NOMO-1 (cell line): ENCODE measurements at regions not wholly inside any gene's neighbourhood (a gene's known extent, or its start where the extent isn't known, plus 50 kb on each side); places are given as distances from the start of the nearest gene placed in this dataset.

Source experiments
- DNase-seq, 2 experiments: peaks; one replicate each; lab custom pipeline; 2025; ENCODE audit not compliant: unreplicated experiment in 2 of 2; lab: John Stamatoyannopoulos, UW

DNA sequence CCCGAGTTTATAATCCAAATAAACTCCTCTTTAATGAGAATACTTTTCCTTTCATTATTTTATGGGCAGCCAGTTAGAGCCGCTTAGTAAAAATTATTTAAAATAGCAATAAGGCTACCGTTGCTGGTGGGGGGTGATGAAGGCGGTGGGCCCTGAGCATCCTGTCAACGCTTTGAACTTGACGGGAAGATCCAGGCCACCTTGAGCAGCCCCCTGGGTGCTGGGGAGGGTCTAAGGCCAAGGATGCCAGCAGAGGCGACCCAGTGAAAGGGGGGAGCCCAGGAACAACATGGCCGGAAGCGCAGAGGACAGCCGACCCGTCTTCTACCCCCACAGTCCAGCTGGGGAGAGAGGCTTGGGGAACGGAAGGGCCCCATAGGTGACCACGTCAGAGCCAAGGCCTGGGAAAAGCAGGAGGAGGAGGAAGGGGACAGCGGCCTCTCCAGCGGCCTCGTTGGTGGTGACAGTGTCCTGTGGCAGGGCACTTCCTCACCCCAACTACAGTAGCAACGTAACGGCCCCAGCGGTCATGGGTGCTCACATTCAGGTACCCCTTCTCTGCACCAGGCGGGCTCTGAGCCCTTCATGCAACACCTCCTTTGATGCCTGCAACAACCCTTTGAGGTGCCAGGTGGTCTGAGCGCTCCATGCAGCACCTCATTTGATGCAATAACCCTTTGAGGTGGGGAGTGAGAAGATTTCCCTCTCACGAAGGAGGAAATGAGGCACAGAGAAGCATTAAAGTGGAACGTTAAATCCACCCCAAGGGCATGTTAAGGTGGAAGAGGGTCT lies 695.3 kb downstream of the TBC1D22A start:
- DNase-seq: no peak

DNA sequence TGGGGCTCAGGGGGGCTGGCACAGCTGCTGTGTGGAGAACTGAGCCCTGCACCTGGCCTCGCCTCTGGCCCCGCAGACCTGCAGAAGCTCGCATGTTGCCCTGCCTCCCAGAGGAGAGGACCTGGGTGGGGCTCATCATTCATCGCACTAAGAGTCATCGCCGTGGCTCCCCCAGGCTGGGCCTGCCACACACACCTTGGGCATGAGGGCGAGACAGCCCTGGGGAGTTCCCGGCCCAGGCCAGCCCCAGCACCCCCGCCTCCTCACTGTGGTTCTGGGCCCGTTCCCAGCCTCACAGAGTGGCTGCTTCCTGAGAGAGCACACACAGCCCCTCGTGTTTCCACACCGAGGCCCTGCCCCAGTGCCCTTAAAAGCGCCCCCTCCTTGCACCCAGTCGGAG lies 694.6 kb downstream of the TBC1D22A start:
- no peak for DNase-seq

DNA sequence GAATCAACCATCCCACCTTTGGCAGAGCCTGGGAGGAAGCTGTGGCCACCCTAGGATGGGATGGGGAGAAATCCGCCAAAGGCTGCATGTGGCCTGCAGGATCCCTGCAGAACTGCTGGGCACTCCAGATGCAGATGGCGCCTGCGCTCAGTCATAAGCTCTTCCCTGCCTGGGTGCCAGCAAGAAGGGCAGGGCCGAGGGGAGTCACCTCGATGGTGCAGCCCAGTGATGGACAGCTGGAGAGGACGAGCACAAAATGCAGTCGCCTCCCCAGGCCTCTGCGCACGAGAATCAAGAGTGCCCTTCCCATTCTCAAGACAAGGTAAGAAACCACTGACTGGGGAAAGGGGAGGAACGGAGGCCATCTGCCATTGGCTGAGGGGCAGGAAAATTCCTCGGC lies 693.6 kb downstream of the TBC1D22A start:
- DNase-seq: no peak

DNA sequence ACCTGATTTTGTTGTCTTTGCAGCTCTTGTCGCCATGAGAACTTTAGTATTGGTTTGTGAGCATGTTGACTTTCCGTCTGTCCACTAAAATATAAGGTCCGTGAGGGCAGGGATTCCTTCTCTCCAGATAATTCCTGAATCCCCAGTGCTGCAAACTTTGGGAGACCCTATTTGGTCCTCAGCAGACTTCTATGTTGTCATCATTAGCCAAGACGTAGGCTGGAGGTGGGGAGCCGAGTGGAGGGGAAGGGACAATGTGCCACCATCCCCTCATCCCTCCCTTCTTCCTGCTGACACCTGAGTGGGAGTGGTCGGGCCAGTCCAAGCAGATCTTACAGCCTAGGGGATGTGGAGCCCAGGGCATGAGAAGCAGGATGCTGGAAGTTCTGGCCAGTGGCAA lies 690.6 kb downstream of the TBC1D22A start:
- DNase-seq: no peak

DNA sequence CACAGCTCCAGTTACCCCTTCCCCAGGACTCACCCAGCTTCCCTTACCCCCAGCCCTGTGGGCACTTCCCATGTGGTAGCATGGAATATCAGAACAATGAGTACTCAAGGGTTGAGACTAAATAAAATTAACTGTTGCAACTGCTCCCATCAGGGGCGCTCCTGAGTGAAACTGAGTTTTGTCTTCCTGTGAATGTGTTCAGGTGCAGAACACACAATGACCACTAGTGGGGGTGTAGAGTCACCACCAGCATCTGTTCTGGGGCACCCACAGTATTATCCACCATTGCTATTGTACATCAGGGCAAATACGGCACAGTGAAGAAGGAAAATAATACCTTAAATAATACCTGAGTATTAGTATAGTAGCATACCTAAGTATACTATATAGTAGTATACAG lies 689.7 kb downstream of the TBC1D22A start:
- no peak for DNase-seq

DNA sequence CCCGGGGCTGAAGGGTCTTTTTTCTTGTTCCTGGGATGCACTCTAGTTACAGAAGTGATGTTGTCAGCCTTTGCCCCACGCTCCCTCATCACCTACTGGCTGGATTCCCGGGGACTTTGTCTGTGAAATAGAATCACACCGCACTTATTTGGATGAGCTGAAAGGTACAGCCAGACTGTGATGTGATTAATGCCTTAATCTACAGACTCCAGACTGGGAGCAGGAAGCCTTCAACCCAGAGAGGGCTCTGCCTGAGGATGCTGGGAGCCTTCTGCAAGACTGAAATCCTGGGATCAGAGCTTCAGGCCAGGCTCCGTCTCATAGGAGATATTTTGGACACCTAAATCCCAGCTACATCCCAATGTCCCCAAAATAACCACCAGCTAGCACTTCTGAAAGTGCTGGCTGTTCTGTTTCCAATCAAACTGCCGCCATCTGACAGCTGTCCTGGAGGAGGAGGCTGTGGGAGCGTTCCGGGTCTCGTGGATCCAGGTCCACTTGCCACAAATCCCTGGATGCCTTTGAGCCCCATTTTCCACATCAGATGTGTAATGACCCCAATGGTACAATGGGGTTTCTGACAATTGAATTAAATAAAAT lies 688.5 kb downstream of the TBC1D22A start:
- DNase-seq: no peak

DNA sequence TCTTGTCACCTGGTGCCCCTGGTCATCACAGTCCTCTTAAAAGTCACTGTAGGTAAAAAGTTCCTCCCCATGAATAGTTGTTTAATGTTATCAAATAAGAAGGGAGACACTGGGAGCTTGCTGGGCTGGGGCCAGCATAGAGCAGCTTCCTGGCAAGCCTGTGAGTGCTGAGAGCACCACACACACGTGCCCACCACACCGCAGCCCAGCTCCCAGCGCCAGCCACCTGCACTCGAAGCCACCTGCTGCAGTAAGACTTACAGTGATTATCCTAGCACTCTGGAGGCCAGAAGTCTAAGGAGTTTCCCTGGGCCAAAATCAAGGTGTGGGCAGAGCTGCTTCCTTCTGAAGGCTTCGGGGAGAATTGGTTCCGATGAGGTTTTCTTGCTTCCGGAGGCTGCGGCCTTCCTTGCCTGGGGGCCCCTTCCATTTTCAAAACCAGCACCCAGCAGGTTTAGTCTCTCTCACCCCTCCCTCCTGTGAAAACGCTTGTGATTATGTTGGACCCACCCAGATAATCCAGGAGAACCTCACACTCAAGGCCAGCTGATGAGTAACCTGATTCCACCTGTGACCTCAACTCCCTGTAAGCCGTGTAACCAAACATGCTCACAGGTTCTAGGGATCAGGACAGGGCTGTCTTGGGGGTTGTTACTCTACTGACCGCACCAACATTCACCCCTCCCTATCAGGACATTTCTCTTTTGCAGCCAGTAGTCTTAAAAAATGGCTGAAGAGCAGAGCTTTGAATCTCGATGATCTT lies 687.2 kb downstream of the TBC1D22A start:
- no peak for DNase-seq

DNA sequence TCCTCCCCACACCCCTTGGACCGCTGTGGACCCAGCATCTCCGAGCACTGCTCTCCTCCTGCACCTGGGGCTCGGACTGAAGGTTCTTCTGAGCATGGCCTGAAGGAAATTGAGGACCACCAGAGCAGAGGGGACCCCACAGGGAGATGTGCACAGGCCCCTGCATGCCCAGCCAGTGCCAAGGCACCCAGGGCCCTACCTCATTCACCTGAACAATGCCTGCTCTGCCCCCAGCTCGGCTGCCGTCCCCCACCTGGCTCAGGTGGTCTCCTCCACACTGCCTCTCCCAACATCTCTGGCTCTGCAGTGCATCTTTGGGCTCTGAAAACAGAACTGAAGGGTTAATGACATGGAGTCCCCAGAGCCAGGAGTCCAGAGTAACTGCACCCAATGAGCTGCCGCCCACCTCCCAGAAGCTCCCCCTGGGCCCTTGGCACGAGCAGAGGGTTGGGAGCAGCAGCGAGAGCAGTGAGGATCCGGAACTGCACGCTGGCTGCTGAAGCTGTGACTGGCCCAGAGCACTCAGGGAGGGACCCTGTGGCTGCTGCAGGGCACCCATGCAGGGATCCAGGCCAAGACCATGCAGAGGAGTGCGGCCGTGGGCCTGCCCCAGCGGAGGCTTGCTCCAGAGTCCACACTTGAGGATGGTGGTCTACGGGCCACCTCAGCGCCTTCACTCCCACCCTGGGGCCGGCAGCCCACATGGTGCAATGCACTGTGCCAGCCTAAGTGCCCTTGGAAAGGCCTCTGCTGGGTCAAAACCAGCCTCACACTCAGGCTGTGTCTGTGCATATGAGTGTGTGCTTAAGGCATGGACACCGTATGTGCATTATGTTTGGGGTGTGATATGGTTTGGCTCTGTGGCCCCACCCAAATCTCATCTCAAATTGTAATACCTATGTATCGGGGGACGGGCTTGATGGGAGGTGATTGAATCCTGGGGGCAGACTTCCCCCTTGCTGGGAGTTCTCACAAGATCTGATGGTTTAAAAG lies 686.1 kb downstream of the TBC1D22A start:
- DNase-seq: no peak

DNA sequence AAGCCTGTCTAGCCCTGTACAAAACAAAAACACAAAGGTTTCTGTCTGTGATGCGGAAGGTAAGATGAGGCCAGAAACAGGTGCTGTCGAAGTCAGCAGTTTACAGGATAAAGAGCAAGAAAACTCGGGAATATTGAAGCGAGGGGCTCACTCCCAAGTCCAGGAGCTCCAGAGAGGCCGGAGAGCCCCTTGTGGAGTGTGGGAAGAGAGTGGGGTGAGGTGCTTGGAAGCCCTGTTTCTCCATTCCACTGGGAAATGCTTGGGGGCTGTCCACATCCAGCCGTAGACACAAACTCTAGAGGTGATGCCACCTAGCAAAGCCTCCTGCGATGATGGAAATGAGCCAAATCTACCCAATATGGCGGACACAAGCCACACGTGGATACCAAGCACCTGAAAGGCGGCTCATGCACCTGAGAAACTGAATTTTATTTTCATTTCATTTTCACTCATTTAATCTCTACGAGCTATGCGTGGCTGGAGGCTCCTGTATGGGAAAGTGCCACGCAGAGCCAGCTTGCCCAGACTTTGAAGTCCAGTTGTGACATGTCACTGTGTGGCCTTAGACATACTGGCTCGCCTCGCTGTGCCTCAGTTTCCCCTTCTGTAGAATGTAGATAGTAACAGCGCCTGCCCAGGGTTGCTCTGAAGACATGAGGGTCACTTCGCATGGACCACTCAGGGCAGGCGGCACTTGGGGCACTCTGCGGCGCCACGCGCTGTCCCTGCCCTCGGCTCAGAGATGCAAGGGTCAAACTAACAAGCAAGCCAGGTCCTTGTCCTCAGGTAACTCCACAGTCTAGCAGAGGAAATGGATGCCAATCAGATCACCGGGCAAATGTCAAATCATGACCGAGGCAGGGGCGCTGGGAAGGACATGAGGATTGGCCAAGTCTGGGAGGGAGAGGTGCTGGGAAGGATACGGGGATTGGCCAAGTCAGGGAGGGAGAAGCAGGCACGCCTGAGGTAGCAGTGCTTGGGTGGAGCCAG lies 684.7 kb downstream of the TBC1D22A start:
- no peak for DNase-seq

DNA sequence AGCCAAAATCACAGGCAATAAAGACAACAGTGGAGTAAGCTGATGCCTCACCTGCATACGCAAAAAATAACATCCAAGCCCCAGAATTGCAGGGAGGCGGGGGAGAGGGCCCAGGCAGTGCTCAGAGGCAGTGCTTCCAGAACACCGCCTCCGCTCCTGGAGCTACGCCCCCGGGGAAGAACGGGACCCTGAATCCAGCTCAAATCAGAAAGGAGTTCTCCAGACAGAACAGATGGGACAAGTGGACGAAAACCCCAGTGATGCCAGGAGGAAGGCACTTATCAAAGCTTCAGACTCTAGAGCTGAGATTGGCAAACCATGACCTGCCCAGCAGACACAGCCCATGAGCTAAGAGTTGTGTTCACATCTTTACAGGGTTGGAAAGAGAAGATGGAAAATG lies 683.9 kb downstream of the TBC1D22A start:
- no peak for DNase-seq

DNA sequence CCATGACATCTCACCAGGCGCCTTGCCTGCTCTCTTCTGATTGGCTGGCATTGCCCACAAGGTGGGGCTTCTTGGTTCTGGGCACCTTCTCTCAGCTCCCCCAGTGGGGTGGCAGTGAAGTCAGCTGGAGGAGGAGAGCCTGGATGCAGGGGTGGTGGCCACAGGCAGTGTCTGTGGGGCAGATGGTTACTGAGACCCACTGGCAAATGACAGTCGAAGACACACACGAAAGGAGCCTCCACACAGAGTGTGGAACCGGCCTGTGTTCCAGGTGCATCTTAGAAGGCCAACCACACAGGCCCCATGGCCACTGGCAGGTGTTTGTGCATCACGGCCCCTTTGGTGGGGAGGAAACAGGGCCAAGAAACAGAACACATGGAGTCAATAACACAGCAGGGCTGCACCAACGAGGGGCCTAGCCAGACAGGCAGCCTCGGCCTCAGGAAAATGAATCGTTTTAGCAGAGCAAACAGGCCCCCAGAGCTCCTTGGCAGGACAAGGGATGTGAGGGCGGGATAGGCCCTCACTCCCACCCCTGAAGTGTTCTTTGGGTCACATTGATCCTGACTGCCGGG lies 683.4 kb downstream of the TBC1D22A start:
- DNase-seq: no peak

DNA sequence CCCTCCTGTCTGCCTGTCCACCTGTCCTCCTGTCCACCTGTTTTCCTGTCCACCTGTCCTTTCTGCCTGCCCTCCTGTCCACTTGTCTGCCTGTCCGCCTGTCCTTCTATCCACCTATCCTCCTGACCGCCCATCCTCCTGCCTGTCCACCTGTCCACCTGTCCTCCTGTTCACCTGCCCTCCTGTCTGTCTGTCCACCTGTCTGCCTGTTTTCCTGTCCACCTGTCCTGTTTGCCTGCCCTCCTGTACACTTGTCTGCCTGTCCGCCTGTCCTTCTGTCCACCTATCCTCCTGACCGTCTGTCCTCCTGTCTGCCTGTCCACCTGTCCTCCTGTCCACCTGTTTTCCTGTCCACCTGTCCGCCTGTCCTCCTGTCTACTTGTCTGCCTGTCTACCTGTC lies 682.8 kb downstream of the TBC1D22A start:
- no peak for DNase-seq

DNA sequence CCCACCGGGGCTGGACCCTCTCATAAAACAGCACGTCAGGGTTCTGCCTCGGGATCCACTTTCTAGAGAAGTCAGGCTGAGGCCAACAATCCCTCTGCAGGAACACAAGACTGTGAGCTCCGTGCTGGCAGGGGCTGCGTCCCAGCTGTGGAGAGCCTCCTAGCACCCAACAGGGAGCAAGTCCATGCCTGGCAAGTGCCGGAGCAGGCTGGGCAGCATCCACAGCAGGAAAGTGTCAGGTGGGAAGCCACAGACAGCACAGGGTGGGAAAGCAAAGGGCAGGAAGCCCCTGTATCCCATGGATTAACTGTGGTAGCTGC lies 682.3 kb downstream of the TBC1D22A start:
- DNase-seq: no peak

DNA sequence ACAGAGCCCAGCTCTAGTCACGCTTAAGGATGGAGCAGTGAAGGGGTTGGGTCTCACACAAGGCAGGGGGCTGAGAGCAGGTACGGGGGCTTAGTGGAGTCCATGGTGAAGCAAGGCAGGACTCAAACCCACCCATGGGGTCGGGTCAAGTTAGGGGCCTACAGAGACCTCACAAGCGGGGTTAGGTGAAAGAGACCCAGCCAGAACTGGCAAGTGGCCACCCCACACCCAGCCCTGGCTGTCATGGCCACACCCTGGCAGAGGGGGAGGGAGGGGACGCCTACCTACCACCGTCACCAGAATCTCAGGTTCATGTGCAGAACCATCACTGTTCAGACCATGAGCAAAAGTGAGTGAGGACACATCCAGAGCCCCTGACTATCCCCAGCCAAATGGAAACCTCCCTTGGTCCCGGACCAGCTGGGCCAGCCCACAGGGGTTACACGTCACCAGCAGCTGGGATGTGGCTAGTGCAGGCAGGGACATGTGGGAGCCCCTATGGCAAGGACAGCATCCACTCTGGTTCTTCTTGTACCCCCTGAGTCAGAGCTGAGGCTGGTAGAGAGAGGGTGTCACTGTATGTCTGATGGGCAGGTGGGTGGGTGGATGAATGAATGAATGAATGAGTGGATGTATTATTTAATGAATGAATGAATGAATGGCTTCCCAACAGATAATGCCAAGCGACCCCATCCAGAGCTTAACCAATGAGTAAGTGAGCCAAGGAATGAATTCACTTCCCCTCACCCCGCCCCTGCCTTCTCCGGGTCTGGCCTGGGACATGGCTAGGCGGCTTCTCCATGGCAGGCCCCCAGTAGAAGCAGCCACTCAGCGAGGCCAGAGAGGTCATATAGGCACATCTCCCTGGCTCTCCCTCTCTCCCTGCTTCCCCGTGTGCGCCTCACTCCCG lies 681.6 kb downstream of the TBC1D22A start:
- no peak for DNase-seq

DNA sequence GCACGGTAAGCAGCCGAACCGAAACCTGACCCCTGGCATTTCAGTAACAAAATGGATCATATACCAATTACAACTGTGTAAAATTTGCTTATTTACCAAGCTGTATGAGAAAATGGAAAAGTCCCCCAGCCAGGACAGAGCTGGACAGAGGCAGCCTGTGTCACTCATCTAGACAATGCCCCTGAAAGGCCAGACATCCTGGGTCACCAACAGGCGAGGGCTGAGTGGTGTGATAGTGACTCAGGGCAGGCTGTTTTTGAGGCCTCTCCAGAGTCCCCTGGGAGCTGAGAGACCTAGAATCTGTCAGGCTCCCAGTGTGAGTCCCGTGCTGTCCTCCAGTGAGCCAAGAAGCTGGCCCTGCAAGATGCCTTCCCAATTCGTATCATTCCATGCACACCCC lies 680.4 kb downstream of the TBC1D22A start:
- no peak for DNase-seq

DNA sequence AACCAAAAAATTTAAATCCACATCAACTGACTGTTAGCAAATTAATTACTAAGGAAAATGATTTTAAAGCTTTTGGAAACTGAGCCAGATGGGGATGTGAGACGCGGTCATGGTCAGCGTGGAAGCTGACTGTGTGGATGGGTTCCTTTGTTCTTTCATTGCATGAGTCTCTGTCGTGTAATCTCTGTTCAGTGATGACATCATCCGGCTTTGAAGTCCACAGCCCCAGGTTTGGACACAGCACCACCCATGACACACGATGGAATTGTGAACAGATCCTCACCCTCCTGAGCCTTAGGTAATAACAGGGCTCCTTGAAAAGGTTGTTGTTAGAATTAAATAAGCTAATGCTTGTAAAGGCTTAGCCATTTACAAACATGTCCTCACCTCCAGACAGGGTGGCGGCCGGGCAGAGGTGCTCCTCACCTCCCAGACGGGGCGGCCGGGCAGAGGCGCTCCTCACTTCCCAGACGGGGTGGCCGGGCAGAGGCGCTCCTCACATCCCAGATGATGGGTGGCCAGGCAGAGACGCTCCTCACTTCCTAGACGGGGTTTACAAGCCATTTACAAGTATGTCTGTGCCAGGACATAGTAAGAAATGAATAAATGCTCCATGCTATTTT lies 677.3 kb downstream of the TBC1D22A start:
- DNase-seq: no peak

DNA sequence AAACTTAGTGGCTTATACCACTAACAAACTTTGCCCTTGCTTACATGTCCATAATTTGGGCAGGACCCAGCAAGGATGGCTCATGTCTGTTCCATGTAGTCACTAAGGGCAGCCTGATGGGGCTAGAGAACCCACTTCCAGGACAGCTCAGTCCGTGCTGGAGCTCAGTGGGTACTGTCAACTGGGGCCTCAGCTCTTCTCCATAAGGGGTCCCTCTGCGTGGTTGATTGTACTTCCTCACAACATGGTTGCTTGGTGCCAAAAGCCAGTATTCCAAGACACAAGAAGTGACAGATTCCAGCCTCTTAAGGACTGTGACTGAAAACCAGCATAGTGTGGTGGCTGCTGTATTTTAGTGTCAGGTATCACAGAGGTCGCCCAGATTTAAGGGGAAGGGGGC lies 675.2 kb downstream of the TBC1D22A start:
- DNase-seq: no peak

DNA sequence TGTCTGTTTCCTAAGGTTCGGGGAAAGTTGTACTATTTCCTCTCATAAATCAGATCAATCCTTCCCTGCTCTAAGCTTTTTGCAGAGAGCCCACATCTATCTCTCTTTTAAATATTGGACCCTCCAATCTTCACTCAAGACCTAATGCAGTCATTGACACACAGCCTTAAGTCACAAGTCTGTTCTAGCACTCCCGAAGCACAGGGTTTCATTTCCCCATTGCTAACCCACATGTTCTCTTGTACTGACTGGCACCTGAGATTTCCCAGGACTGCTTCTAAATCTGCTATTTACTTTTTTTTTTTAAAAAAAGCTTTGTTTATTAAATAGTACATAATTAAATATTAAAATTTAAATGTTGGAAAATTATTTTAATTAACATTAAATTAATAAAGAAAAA lies 674.7 kb downstream of the TBC1D22A start:
- no peak for DNase-seq
